DOHH2 (cell line): ENCODE measurements at regions not wholly inside any gene's neighbourhood (a gene's known extent, or its start where the extent isn't known, plus 50 kb on each side); places are given as distances from the start of the nearest gene placed in this dataset.

Source experiments
- CTCF ChIP-seq: fragments of 200-600 bp; sonication (generic); IDR thresholded peaks from one replicate; pipeline ENCODE4 v1.5.1; 2014; ENCODE audit warnings: antibody characterized with exemption, mild to moderate bottlenecking, low read depth, low read length; ENCODE audit not compliant: poor library complexity, severe bottlenecking
- EZH2phosphoT487 ChIP-seq: fragments of 200-600 bp; sonication (generic); IDR thresholded peaks from 2 replicates; pipeline ENCODE4 v1.6.1; 2017; ENCODE audit warnings: borderline replicate concordance, mild to moderate bottlenecking, antibody characterized with exemption, low read length, moderate library complexity, mixed read lengths

- TF ChIP-seq CTCF: no peak
- no peak for TF ChIP-seq EZH2phosphoT487
Measured at GRCh38 chr18:73381016-73381698, 513.4 kb upstream of the NETO1 start.
